Muscle layer of colon (tissue), 2 donors: ENCODE measurements at regions not wholly inside any gene's neighbourhood (a gene's known extent, or its start where the extent isn't known, plus 50 kb on each side); places are given as distances from the start of the nearest gene placed in this dataset.
A peak's percentile ranks its signal among the peaks of the same experiment; 100 is the strongest.

Experiments
- H3K27ac ChIP-seq: one replicate; pipeline ENCODE4 v1.7.0; 2013; ENCODE audit warnings: low read depth, mild to moderate bottlenecking, low read length, moderate library complexity
- H3K27me3 ChIP-seq, 2 donors: one replicate each; pipeline ENCODE4 v1.7.0; 2013; ENCODE audit warnings: low read length in 2 of 2, mild to moderate bottlenecking in 2 of 2; ENCODE audit not compliant: insufficient read depth in 2 of 2, control insufficient read depth in 1 of 2
- H3K36me3 ChIP-seq: one replicate; pipeline ENCODE4 v1.7.0; 2013; ENCODE audit warnings: mild to moderate bottlenecking, low read length; ENCODE audit not compliant: insufficient read depth
- H3K4me1 ChIP-seq: one replicate; pipeline ENCODE4 v1.7.0; 2013; ENCODE audit warnings: mild to moderate bottlenecking, low read length; ENCODE audit not compliant: insufficient read depth
- H3K4me3 ChIP-seq, 2 donors: one replicate each; pipeline ENCODE4 v1.7.0; 2013; ENCODE audit warnings: low read length in 2 of 2, low read depth in 1 of 2, mild to moderate bottlenecking in 1 of 2, moderate library complexity in 1 of 2
- H3K9ac ChIP-seq: one replicate; pipeline ENCODE4 v1.7.0; 2013; ENCODE audit warnings: low read length
- H3K9me3 ChIP-seq: one replicate; pipeline ENCODE4 v1.7.0; 2013; ENCODE audit warnings: mild to moderate bottlenecking, low read length
- donor health status: abdominal sarcoma.
- donor health status: Adenocarcinoma of cecum.

DNA sequence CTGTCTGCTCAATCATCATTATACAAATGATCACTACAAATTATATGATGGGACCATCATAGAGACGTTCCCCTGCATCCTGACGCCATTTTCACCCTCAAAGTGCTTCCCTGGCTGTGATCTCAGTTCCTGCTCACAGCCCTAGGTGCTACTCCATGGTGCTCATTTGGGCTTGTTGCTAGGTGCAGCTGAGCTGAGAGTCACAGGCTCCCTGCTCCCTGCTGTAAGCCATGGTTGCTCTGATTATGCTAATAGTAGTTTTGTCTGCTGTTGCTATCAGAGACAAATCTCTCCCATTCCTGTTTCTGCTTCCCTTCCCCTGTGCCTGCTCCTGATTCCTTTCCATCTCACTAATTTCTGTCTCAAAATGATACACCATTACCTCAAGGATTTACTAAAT lies 474.3 kb downstream of the METTL15 start:
- Histone ChIP-seq H3K9ac (no peak overlapping the region), H3K9me3 (no peaks in the 10 kb centered on the region), H3K4me1 (no peaks in the 10 kb centered on the region), H3K4me3 (no peak overlapping the region), H3K36me3 (no peaks in the 10 kb centered on the region), H3K27me3 (no peaks in the 10 kb centered on the region), H3K27ac (no peak overlapping the region)

DNA sequence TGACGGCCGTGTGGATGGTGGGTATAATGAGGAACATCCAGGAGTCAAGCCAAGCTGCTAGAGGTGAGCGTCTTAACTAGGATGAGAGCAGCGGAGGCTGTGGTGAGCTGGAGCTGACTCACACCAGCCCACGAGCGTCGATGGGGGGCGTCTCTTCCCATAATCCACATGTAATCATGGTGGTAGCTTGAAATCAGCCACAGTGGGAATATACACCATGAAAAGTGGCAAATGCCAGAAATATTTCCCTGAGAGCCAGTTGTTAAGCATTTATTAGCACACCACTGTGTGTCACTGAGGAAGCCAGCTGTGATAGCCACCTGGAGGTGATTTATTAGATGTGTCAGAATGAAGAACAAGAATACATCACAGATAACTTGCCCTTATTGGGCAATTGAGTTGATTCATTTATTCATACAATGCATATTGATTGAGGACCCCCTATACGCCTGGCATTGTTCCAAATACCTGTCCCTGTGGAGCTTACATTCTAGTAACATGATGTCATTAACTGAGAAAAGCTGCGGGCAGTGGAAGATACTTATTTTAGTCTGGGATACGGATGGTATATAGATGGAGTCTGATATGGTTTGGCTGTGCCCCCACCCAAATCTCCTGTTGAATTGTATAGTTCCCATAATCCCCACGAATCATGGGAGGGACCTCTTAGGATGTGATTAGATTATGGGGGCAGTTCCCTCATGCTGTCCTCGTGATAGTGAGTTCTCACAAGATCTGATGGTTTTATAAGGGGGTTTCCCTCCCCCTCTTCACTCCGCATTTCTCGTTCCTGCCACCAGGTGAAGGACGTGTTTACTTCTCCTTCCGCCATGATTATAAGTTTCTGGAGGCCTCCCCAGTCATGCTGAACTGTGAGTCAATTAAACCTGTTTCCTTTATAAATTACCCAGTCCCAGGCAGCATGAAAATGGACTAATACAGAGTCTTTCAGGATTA lies 473.4 kb downstream of the METTL15 start:
- Histone ChIP-seq H3K36me3 (no peaks in the 10 kb centered on the region), H3K9me3 (no peaks in the 10 kb centered on the region), H3K27ac (no peak overlapping the region), H3K9ac (no peak overlapping the region), H3K4me3 (no peak overlapping the region), H3K27me3 (no peaks in the 10 kb centered on the region), H3K4me1 (no peaks in the 10 kb centered on the region)

DNA sequence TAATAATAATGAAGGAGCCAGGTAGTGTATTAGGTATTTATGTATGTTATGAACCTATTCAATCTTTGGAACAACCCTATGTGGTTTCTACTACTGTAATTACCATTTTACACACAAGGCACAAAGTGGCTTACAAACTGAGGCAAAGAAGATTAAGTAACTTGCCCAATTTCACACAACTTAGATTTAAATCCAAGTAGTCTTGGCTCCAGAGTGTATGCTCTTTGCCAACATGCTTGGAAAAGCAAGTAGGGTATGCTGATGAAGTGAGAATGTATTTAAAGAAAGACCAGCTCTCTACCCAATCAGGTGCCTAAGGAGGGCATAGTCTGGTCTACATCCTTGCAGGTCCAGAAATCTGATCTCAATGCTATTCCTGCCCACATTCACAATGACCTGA lies 463.2 kb downstream of the METTL15 start:
- Histone ChIP-seq H3K4me1 (no peaks in the 10 kb centered on the region), H3K9ac (no peak overlapping the region), H3K9me3 (no peaks in the 10 kb centered on the region), H3K36me3 (no peaks in the 10 kb centered on the region), H3K27ac (no peak overlapping the region), H3K27me3 (no peaks in the 10 kb centered on the region), H3K4me3 (no peak overlapping the region)

DNA sequence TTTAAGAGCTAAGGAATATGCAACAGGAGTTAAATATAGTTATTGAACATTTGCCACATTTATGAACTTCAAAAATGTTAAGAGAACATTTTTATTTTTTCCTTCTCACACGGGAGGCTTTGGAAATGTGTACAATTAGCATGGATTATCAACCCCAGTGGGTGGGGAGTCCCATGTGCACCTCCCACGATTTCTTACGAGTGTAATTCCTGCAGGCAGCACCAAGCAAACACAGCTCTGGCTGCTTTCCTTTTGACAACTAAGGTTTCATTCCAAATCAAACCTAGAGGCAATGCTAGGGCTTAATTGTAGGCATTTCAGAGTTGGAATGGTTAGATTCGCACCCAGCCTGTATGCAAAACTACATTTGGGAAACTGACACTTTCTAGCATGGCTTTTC lies 460.9 kb downstream of the METTL15 start:
- Histone ChIP-seq H3K9ac (no peak overlapping the region), H3K4me3 (no peak overlapping the region), H3K4me1 (no peaks in the 10 kb centered on the region), H3K27ac (no peak overlapping the region), H3K27me3 (no peaks in the 10 kb centered on the region), H3K36me3 (no peaks in the 10 kb centered on the region), H3K9me3 (no peaks in the 10 kb centered on the region)

DNA sequence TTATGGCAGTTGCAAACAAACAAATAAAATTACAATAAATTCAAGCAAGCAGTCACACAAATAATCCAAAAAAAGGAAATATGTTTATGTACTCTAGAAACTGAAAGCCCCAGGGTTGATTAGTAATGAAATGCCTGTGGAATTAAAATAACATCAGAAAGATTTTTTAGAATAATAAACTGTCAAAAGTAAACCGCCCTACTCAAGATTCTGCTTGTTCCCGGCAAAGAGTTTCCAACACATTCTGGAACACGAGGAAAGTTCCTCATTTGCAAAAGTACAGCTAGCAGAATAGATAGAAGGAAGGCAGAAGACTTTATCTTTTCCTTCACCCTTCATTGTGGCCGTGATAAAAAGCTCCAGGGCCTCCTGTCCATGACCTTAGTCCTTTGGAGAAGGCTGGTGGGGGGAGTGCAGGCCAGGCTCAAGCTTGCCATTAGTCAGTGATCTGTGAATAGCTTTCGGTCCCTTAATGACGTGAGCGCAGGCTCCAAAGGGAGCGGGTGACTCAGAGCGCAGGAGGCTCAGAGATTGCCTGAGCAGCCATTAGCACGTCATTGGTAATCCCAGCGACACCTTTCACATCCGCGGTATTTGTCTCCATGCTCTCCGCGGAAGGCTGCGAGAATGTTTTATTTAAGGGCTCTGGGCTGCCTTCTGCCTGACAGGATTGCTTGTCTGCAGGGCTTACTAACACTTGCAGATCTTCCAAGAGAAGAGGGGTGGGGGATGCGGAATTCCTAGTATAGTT lies 458.3 kb downstream of the METTL15 start:
- Histone ChIP-seq H3K27me3 (no peaks in the 10 kb centered on the region), H3K9me3 (no peaks in the 10 kb centered on the region), H3K27ac (no peak overlapping the region), H3K4me1 (no peaks in the 10 kb centered on the region), H3K36me3 (no peaks in the 10 kb centered on the region), H3K9ac (no peak overlapping the region), H3K4me3 (peak overlapping the region in 1 of 2 donors; percentile 22)

DNA sequence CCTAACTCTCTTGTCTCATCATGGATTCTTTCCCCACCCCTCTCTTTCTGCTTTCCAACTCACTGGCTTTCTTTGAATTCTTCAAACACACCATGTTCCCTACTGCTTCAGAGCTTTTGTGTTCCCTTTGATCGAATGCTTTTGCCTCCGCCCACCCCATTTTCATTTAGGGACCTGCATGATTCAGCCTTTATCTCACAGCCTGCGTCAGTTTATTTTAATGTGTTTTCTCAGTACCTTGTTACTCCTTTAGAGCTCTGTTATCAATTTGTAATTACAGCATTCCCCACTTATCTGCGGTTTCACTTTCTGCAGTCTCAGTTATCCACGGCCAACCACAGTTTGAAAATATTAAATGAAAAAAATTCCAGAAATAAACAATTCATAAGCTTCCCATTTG lies 451.3 kb downstream of the METTL15 start:
- no peaks in the 10 kb centered on the region for H3K4me1 ChIP-seq
- no peak overlapping the region for H3K27ac ChIP-seq

DNA sequence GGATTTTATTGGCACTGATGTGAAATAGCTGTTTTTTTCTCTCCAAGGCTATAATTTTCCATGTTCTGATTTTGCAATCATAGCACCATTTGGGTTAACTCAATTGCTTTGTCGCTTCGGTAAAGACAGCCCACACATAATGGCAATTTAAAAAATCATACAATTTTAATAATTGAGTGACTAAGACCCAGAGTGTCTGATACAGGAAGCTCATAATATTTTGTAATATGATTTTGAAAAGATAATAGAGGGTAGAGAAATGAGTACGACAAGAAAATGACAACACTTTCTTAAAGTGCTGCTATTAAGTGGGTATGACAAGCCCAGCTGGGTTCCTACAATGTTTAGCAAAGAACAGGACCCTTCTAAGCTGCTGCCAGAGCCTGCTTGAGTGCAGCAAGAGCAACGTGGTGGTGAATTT lies 439.1 kb downstream of the METTL15 start:
- H3K27me3 ChIP-seq = no peaks in the 10 kb centered on the region
- no peak overlapping the region for H3K9ac ChIP-seq
- H3K9me3 ChIP-seq = no peaks in the 10 kb centered on the region
- H3K4me3 ChIP-seq = no peak overlapping the region
- no peaks in the 10 kb centered on the region for H3K4me1 ChIP-seq
- H3K36me3 ChIP-seq = no peaks in the 10 kb centered on the region
- no peak overlapping the region for H3K27ac ChIP-seq

More for the DNA sequence above, 451.3 kb downstream of the METTL15 start:
- Histone ChIP-seq H3K27me3 (no peaks in the 10 kb centered on the region), H3K36me3 (no peaks in the 10 kb centered on the region), H3K4me3 (no peak overlapping the region), H3K9me3 (no peaks in the 10 kb centered on the region), H3K9ac (no peak overlapping the region)

DNA sequence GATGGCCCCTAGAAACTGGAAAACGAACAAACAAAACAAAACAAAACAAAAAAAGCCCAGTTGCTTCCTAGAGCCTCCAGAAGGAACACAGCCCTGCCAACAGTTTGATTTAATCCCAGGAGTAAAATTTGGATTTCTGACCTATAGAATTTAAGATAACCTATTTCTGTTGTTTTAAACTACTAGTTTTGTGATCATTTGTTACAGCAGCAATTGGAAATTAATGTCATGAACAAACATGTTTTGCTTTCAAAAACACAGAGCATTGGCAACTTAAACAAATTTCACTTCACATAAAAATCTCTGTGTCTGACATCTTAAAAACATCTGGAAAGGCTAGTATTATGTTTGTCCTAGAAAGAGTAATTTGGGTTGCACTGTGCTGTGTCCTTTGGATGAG lies 437.3 kb downstream of the METTL15 start:
- no peaks in the 10 kb centered on the region for H3K27me3 ChIP-seq
- no peak overlapping the region for H3K27ac ChIP-seq

DNA sequence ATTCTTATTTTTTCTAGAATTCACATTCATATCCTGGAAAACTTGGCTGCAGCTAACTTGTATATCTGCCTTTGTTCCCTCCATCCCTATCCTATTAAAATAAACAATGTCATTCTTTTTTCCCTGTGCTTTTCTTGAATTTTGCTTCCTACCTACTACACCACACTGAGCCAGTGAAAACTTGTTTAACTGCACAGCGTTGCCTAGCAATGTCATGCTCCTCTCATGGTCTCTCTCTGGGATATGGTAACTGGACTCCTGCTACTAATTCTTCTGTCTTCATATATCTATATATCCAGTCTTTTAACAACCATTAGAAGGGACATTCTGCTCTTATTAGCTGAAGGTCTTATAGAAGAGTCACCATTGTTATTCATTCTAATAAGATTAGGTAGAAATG lies 434.4 kb downstream of the METTL15 start:
- Histone ChIP-seq H3K27ac (no peak overlapping the region), H3K4me1 (no peaks in the 10 kb centered on the region), H3K9ac (no peak overlapping the region), H3K36me3 (no peaks in the 10 kb centered on the region), H3K9me3 (no peaks in the 10 kb centered on the region), H3K27me3 (no peaks in the 10 kb centered on the region), H3K4me3 (no peak overlapping the region)

More for the DNA sequence above, 437.3 kb downstream of the METTL15 start:
- Histone ChIP-seq H3K36me3 (no peaks in the 10 kb centered on the region), H3K9me3 (no peaks in the 10 kb centered on the region), H3K4me1 (no peaks in the 10 kb centered on the region), H3K9ac (no peak overlapping the region), H3K4me3 (no peak overlapping the region)

DNA sequence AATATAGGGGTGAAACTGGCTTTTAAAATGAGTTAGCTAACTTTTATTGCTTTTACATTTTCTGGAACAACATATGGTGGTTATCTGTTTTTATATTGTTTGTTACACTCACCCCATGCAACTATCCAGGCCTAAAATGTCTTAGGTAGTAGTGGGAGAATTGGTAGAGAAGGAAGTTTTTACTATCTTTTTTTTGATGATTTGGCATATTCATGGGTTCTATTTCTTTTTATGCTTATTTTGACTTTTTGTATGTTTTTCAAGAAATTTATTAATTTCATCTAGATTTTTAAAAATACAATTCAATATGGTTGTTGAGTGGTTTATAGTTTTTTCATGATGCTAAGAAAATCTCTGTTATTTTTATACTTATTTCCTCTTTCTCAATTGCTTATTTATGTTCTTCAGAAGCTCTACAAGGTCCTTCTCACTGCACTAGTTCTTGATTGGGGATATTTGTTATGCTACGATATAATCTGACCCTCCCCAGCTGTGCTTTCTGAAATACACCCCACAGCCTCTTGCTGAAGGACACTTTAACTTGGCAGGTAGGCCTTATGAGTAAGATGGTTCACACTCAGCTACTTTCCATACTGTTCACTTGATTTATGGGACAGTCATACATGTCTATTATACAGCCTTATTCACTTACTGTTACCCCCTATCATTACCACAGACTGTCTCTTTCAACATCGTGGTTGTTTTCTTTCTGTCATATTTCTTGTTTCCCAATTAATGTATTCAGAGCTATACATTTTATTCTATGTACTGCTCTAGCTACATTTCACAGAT lies 431.2 kb downstream of the METTL15 start:
- Histone ChIP-seq H3K4me1 (no peaks in the 10 kb centered on the region), H3K9me3 (no peaks in the 10 kb centered on the region), H3K27ac (no peak overlapping the region), H3K4me3 (no peak overlapping the region), H3K36me3 (no peaks in the 10 kb centered on the region), H3K27me3 (no peaks in the 10 kb centered on the region), H3K9ac (no peak overlapping the region)

DNA sequence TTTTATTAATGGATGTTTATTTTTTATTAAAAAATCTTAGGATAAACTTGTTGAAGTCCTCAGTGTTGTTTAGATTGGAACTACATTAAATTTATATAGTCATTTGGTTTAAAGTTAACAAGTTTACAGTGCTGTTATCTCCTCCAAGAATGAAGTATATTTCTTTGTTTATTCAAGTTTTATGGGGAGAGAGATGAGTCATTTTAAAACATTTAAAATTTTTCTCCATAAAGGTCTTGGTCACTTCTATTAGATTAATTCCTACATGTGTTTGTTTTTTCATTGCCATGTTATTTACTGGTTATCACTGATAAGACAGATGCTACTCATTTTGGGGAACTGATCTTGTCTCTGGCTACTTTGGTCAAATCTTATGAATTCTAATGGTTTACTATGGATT lies 429.6 kb downstream of the METTL15 start:
- H3K27me3 ChIP-seq = no peaks in the 10 kb centered on the region
- no peaks in the 10 kb centered on the region for H3K36me3 ChIP-seq
- H3K9me3 ChIP-seq = no peaks in the 10 kb centered on the region
- no peak overlapping the region for H3K4me3 ChIP-seq
- H3K27ac ChIP-seq = no peak overlapping the region
- no peak overlapping the region for H3K9ac ChIP-seq
- H3K4me1 ChIP-seq = no peaks in the 10 kb centered on the region
